ENCODE measurements at regions not wholly inside any gene's neighbourhood (a gene's known extent, or its start where the extent isn't known, plus 50 kb on each side); places are given as distances from the start of the nearest gene placed in this dataset.
"Not testable (repeated sequence)": the region's sequence is repeated elsewhere in the genome, so short reads cannot be mapped to it uniquely, and the experiment has no call there.

- intact Hi-C loops (cut with DNase I); DNase-seq: not testable (repeated sequence)
Observed at GRCh38 chrY:10958122-10958521, 1430.4 kb downstream of the TSPY10 start.

- intact Hi-C loops (cut with DNase I) = no loop called here
- peak in 13 of 42 donors; percentile 1 to 42 (median 14) for DNase-seq
Observed at GRCh38 chrY:10973422-10973821, 1445.7 kb downstream of the TSPY10 start.

- intact Hi-C loops (cut with DNase I) = no loop called here
- DNase-seq = no peak
Observed at GRCh38 chrY:10986655-10987054, 1459.0 kb downstream of the TSPY10 start.

GRCh38 chrY:10987626-10988025 lies 1459.9 kb downstream of the TSPY10 start:
- intact Hi-C loops (cut with DNase I) = no loop called here
- DNase-seq = no peak

- no peak for DNase-seq
- intact Hi-C loops (cut with DNase I) = no loop called here
Observed at GRCh38 chrY:10993955-10994354, 1466.3 kb downstream of the TSPY10 start.

- intact Hi-C loops (cut with DNase I); DNase-seq: not testable (repeated sequence)
Observed at GRCh38 chrY:10999715-11000114, 1472.0 kb downstream of the TSPY10 start.

- intact Hi-C loops (cut with DNase I) = not testable (repeated sequence)
Observed at GRCh38 chrY:11014229-11014628, 1486.5 kb downstream of the TSPY10 start.

GRCh38 chrY:11022734-11023133 lies 1495.1 kb downstream of the TSPY10 start:
- intact Hi-C loops (cut with DNase I) = no loop called here
- no peak for DNase-seq

More at GRCh38 chrY:11014229-11014628, 1486.5 kb downstream of the TSPY10 start:
- DNase-seq = not testable (repeated sequence)

GRCh38 chrY:11044234-11044883 lies 1516.7 kb downstream of the TSPY10 start:
- DNase-seq = peak in 6 of 42 donors; percentile 6 to 53 (median 25)

GRCh38 chrY:11063486-11063885 lies 1535.8 kb downstream of the TSPY10 start:
- DNase-seq = peak in 14 of 42 donors; percentile 8 to 86 (median 58)
- intact Hi-C loops (cut with DNase I) = no loop called here

More at GRCh38 chrY:11044234-11044883, 1516.7 kb downstream of the TSPY10 start:
- intact Hi-C loops (cut with DNase I) = no loop called here

GRCh38 chrY:11063960-11064359 lies 1536.3 kb downstream of the TSPY10 start:
- intact Hi-C loops (cut with DNase I) = no loop called here
- DNase-seq = peak in 1 of 42 donors; percentile 18

GRCh38 chrY:11064376-11064775 lies 1536.7 kb downstream of the TSPY10 start:
- intact Hi-C loops (cut with DNase I) = no loop called here
- peak in 15 of 42 donors; percentile 67 to 91 (median 82) for DNase-seq

- DNase-seq = peak in 1 of 42 donors; percentile 3
- intact Hi-C loops (cut with DNase I) = no loop called here
Observed at GRCh38 chrY:11069271-11069670, 1541.6 kb downstream of the TSPY10 start.

- intact Hi-C loops (cut with DNase I) = no loop called here
- no peak for DNase-seq
Observed at GRCh38 chrY:11070250-11071113, 1542.8 kb downstream of the TSPY10 start.

GRCh38 chrY:11085801-11086200 lies 1558.1 kb downstream of the TSPY10 start:
- DNase-seq; intact Hi-C loops (cut with DNase I): not testable (repeated sequence)

- intact Hi-C loops (cut with DNase I); DNase-seq: not testable (repeated sequence)
Observed at GRCh38 chrY:11097498-11097897, 1569.8 kb downstream of the TSPY10 start.

- intact Hi-C loops (cut with DNase I); DNase-seq: not testable (repeated sequence)
Observed at GRCh38 chrY:11098419-11098818, 1570.7 kb downstream of the TSPY10 start.

- DNase-seq = no peak
- intact Hi-C loops (cut with DNase I) = no loop called here
Observed at GRCh38 chrY:11099004-11099403, 1571.3 kb downstream of the TSPY10 start.

- intact Hi-C loops (cut with DNase I); DNase-seq: not testable (repeated sequence)
Observed at GRCh38 chrY:11100472-11100871, 1572.8 kb downstream of the TSPY10 start.

- intact Hi-C loops (cut with DNase I); DNase-seq: not testable (repeated sequence)
Observed at GRCh38 chrY:11102987-11103386, 1575.3 kb downstream of the TSPY10 start.

All from head of caudate nucleus (tissue), 42 donors.